Keratinocyte (primary cell): ENCODE measurements at regions not wholly inside any gene's neighbourhood (a gene's known extent, or its start where the extent isn't known, plus 50 kb on each side); places are given as distances from the start of the nearest gene placed in this dataset.
"Not testable (repeated sequence)": the region's sequence is repeated elsewhere in the genome, so short reads cannot be mapped to it uniquely, and the experiment has no call there.

Source experiments
- DNase-seq: peaks from one replicate; pipeline ENCODE4 v3.0.0-alpha.2; 2011; ENCODE audit warnings: low read depth, missing footprints, low spot score
- FAIRE-seq: peaks from 2 replicates; lab custom pipeline; 2011; peaks lifted over from hg19 to GRCh38; lab: Jason Lieb, UNC
- H2AFZ ChIP-seq: 2 replicates; pipeline ENCODE4 v1.6.0; 2012; ENCODE audit warnings: low read length, control low read depth, inconsistent platforms; ENCODE audit not compliant: control insufficient read depth
- H3K27ac ChIP-seq: 2 replicates; pipeline ENCODE4 v1.5.1; 2011; ENCODE audit warnings: low read length; ENCODE audit not compliant: control insufficient read depth, insufficient read depth
- H3K27me3 ChIP-seq: 3 replicates; pipeline ENCODE4 v1.6.0; 2011; ENCODE audit warnings: low read length; ENCODE audit not compliant: control insufficient read depth, insufficient read depth; ENCODE audit errors: extremely low read depth
- H3K36me3 ChIP-seq, 2 experiments: 2 replicates in 1 of 2; 3 replicates in 1 of 2; pipeline ENCODE4 v1.5.1; 2011; ENCODE audit warnings: low read length in 2 of 2, mild to moderate bottlenecking in 1 of 2; ENCODE audit not compliant: control insufficient read depth in 2 of 2, insufficient read depth in 2 of 2; ENCODE audit errors: extremely low read depth in 1 of 2
- H3K4me1 ChIP-seq: 3 replicates; pipeline ENCODE4 v1.5.1; 2011; ENCODE audit warnings: low read length; ENCODE audit not compliant: control insufficient read depth, insufficient read depth; ENCODE audit errors: extremely low read depth
- H3K4me2 ChIP-seq: 3 replicates; pipeline ENCODE4 v1.6.0; 2011; ENCODE audit warnings: low read depth, low read length; ENCODE audit not compliant: control insufficient read depth, insufficient read depth; ENCODE audit errors: extremely low read depth
- H3K4me3 ChIP-seq, 3 experiments: fragments of 200-600 bp in 1 of 3; sonication (generic) in 1 of 3; 2 replicates in 2 of 3; 3 replicates in 1 of 3; pipeline ENCODE4 v1.5.1; 2011 to 2016; ENCODE audit warnings: low read length in 3 of 3, mild to moderate bottlenecking in 3 of 3, control low read depth in 2 of 3, inconsistent platforms in 1 of 3, low read depth in 1 of 3, mixed read lengths in 1 of 3, mixed run types in 1 of 3, moderate library complexity in 1 of 3; ENCODE audit not compliant: control insufficient read depth in 2 of 3, insufficient read depth in 2 of 3; ENCODE audit errors: extremely low read depth in 1 of 3
- H3K79me2 ChIP-seq: 2 replicates; pipeline ENCODE4 v1.6.0; 2012; ENCODE audit warnings: low read length; ENCODE audit not compliant: control insufficient read depth, insufficient read depth
- H3K9ac ChIP-seq: 3 replicates; pipeline ENCODE4 v1.6.0; 2011; ENCODE audit warnings: low read length; ENCODE audit not compliant: control insufficient read depth, insufficient read depth; ENCODE audit errors: extremely low read depth
- H3K9me1 ChIP-seq: 3 replicates; pipeline ENCODE4 v1.6.0; 2011; ENCODE audit warnings: low read length; ENCODE audit not compliant: control insufficient read depth, insufficient read depth; ENCODE audit errors: extremely low read depth
- H3K9me3 ChIP-seq: 2 replicates; pipeline ENCODE4 v1.5.1; 2012; ENCODE audit warnings: low read depth, low read length; ENCODE audit not compliant: control insufficient read depth
- H4K20me1 ChIP-seq: 3 replicates; pipeline ENCODE4 v1.6.0; 2011; ENCODE audit warnings: low read length; ENCODE audit not compliant: control insufficient read depth, insufficient read depth; ENCODE audit errors: extremely low read depth
- CTCF ChIP-seq, 3 experiments: IDR thresholded peaks in 1 of 3; conservative IDR thresholded peaks in 1 of 3; optimal IDR thresholded peaks in 1 of 3; 2 replicates in 2 of 3; 3 replicates in 1 of 3; pipeline versions ENCODE3 to v1.5.1; 2011; ENCODE audit warnings: low read length in 3 of 3, mild to moderate bottlenecking in 3 of 3, moderate library complexity in 2 of 3, control low read depth in 1 of 3, inconsistent platforms in 1 of 3; ENCODE audit not compliant: insufficient read depth in 2 of 3; ENCODE audit errors: extremely low read depth in 1 of 3
- EZH2 ChIP-seq: IDR thresholded peaks from one replicate; pipeline ENCODE4 v1.6.1; 2012; ENCODE audit warnings: inconsistent platforms, mild to moderate bottlenecking, low read length, moderate library complexity
- dilution Hi-C: fragments of 300-500 bp; cut with MboI; formaldehyde crosslinking; loops from one replicate; pipeline ENCODE4 v1.7.0; 2020; ENCODE audit warnings: low sequenced_read_pairs; ENCODE audit not compliant: extremely low pct_ligation_motif_present

- no peak for FAIRE-seq
- dilution Hi-C loops = no loop called here
- no peaks in the 10 kb centered on the region for H3K9me1 ChIP-seq
These were observed 349.6 kb upstream of the CLEC14A start for GRCh38 chr14:38605193-38606114.

GRCh38 chr14:38600572-38600971, 344.7 kb upstream of the CLEC14A start:
- H3K79me2 ChIP-seq, H3K4me3 ChIP-seq, H3K27me3 ChIP-seq, H3K36me3 ChIP-seq, H3K9me3 ChIP-seq, FAIRE-seq, H3K4me1 ChIP-seq, H3K4me2 ChIP-seq, H3K9me1 ChIP-seq, DNase-seq, H3K9ac ChIP-seq, H2AFZ ChIP-seq, H4K20me1 ChIP-seq, dilution Hi-C loops, H3K27ac ChIP-seq: not testable (repeated sequence)

More at GRCh38 chr14:38605193-38606114, 349.6 kb upstream of the CLEC14A start:
- no peaks in the 10 kb centered on the region for H3K27me3 ChIP-seq
- H3K27ac ChIP-seq = no peak overlapping the region
- H3K4me2 ChIP-seq = no peak overlapping the region
- no peaks in the 10 kb centered on the region for H3K36me3 ChIP-seq
- H3K9me3 ChIP-seq = no peaks in the 10 kb centered on the region
- no peak overlapping the region for H3K9ac ChIP-seq
- H3K4me1 ChIP-seq = no peaks in the 10 kb centered on the region
- no peak overlapping the region for H3K4me3 ChIP-seq
- DNase-seq = no peak
- TF ChIP-seq EZH2 (no peak), CTCF (optimal IDR thresholded peaks at IDR 0.05 in 1 of 3, IDR thresholded peaks at IDR 0.05 in 1 of 3, conservative IDR thresholded peaks at IDR 0.05 in 1 of 3; ENCODE audit: extremely low read depth in 1 of 3, insufficient read depth in 2 of 3, low read length in 3 of 3) (peak in 1 of 3 experiments; percentile 7)
- H3K79me2 ChIP-seq = no peaks in the 10 kb centered on the region
- no peaks in the 10 kb centered on the region for H4K20me1 ChIP-seq
- no peak overlapping the region for H2AFZ ChIP-seq
